IMR-90 (cell line): ENCODE measurements at regions not wholly inside any gene's neighbourhood (a gene's known extent, or its start where the extent isn't known, plus 50 kb on each side); places are given as distances from the start of the nearest gene placed in this dataset.

ENCODE experiments used
- NFE2L2 ChIP-seq: fragments of 150-350 bp; IDR thresholded peaks from 2 replicates; pipeline ENCODE4 v1.6.1; 2016; ENCODE audit warnings: low read depth, mild to moderate bottlenecking, low read length
- POLR2A ChIP-seq: IDR thresholded peaks from 2 replicates; pipeline ENCODE4 v1.6.1; 2012; ENCODE audit warnings: mild to moderate bottlenecking, low read depth, low read length
- RCOR1 ChIP-seq: IDR thresholded peaks from 2 replicates; pipeline ENCODE4 v1.6.1; 2012; ENCODE audit warnings: mild to moderate bottlenecking, low read length, improper control_type of control experiment; ENCODE audit not compliant: insufficient replicate concordance
- SMC3 ChIP-seq: fragments of 150-350 bp; IDR thresholded peaks from 2 replicates; pipeline ENCODE4 v1.6.1; 2016; ENCODE audit warnings: low read depth, mild to moderate bottlenecking, antibody characterized with exemption, low read length, moderate library complexity
- TF ChIP-seq, protein P1 (sequence below): conservative IDR thresholded peaks from 2 replicates; pipeline ENCODE4 v1.5.1; 2012; ENCODE audit warnings: mild to moderate bottlenecking, low read depth, low read length, improper control_type of control experiment

DNA sequence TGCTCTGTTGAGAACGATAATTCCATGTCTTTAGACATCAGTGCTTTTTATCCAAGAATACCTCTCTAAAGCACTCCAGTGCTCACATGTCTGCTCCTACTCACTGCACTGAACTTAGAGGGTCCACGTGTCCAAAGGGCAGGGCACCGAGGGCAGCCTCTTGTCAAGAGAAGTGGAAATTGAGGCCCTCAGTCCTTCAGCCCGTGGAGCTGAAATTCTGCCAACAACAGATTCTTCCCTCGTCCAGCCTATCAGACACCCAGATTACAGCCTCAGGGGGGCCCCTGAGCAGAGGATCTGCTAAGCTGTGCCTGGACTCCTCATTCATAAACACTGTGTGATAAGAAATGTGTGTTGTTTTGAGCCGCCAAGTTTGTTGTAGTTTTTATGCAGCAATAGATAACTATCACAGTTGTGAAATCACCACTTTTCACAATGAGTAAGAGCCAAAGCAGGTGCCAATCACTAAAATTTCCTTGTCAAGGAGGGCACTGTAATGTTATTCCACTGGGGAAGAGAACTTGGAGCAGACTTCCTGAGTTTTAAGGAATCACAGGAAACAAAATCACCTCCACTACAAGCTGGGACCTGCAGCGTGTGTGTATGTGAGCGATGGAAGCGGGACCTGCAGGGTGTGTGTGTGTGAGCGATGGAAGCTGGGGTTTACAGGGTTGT is 58.8 kb upstream of the IGFBPL1 start:
- TF ChIP-seq, protein P1, sequence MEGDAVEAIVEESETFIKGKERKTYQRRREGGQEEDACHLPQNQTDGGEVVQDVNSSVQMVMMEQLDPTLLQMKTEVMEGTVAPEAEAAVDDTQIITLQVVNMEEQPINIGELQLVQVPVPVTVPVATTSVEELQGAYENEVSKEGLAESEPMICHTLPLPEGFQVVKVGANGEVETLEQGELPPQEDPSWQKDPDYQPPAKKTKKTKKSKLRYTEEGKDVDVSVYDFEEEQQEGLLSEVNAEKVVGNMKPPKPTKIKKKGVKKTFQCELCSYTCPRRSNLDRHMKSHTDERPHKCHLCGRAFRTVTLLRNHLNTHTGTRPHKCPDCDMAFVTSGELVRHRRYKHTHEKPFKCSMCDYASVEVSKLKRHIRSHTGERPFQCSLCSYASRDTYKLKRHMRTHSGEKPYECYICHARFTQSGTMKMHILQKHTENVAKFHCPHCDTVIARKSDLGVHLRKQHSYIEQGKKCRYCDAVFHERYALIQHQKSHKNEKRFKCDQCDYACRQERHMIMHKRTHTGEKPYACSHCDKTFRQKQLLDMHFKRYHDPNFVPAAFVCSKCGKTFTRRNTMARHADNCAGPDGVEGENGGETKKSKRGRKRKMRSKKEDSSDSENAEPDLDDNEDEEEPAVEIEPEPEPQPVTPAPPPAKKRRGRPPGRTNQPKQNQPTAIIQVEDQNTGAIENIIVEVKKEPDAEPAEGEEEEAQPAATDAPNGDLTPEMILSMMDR: no peak
- TF ChIP-seq SMC3 (no peak), POLR2A (no peak), RCOR1 (no peak), NFE2L2 (no peak)
